Stomach (tissue), 4 donors: ENCODE measurements at regions not wholly inside any gene's neighbourhood (a gene's known extent, or its start where the extent isn't known, plus 50 kb on each side); places are given as distances from the start of the nearest gene placed in this dataset.

Experiments
- CTCF ChIP-seq, 7 experiments: fragments of 450-650 bp in 4 of 7; fragments of 200-600 bp in 3 of 7; sonication (generic) in 3 of 7; IDR thresholded peaks; one replicate each; pipeline ENCODE4 v1.5.1; 2016 to 2019; ENCODE audit warnings: antibody characterized with exemption in 7 of 7, control low read depth in 2 of 7, mild to moderate bottlenecking in 1 of 7
- EP300 ChIP-seq: sonication (generic); formaldehyde crosslinking; IDR thresholded peaks from one replicate; pipeline ENCODE4 v1.6.1; 2017; ENCODE audit warnings: antibody characterized with exemption
- POLR2A ChIP-seq, 4 donors: fragments of 450-650 bp; IDR thresholded peaks; one replicate each; pipeline ENCODE4 v1.6.1; 2016; ENCODE audit warnings: antibody characterized with exemption in 4 of 4, control low read depth in 2 of 4, mild to moderate bottlenecking in 1 of 4, moderate library complexity in 1 of 4
- POLR2AphosphoS5 ChIP-seq, 3 donors: sonication (generic); formaldehyde crosslinking; IDR thresholded peaks; one replicate each; pipeline ENCODE4 v1.6.1; 2016; ENCODE audit warnings: antibody characterized with exemption in 3 of 3

DNA sequence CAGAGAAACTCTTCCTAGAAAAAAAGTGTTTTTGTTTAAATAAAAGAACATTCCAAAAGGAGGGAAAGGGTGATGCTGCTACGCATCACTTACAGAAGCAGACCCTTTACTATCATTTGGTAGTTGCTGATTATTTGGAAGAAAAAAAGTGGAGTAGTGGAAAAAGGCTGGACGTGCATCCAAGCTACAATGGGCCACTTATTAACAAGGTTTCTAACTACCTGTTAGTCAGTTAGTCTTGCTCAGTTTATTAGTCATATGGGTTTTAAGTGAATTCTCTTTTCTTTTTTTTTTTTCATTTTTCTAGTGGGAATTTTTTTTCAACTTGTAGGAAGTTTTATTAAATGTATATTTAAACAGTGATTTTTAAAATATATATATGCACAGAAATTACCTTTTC lies 866.0 kb downstream of the MCTP2 start:
- TF ChIP-seq CTCF (IDR thresholded peaks at IDR 0.05) (no peak), POLR2A (IDR thresholded peaks at IDR 0.05) (no peak), EP300 (no peak), POLR2AphosphoS5 (IDR thresholded peaks at IDR 0.05) (no peak)
